PC-3 (cell line): ENCODE measurements at regions not wholly inside any gene's neighbourhood (a gene's known extent, or its start where the extent isn't known, plus 50 kb on each side); places are given as distances from the start of the nearest gene placed in this dataset.

ENCODE experiments used
- ATAC-seq: fragments of 200-7000 bp; cut with Tn5 transposase; 2 replicates; pipeline ENCODE4 v1.9.1; 2020; ENCODE audit warnings: mild to moderate bottlenecking, moderate library complexity
- BruUV-seq: library from RNA; stranded (reverse); fragments of 400-500 nt; replicated peaks from 2 replicates; lab custom pipeline; 2021; lab: Mats Ljungman, UMichigan
- CTCF ChIA-PET: fragments of 300-600 bp; sonication (Branson Sonifier 250); formaldehyde crosslinking; loops from one replicate; lab custom pipeline; 2022; ENCODE audit warnings: antibody characterized with exemption; lab: Charles Lee
- POLR2A ChIA-PET: fragments of 300-600 bp; sonication (Branson Sonifier 250); formaldehyde crosslinking; loops from one replicate; lab custom pipeline; 2022; ENCODE audit warnings: antibody characterized with exemption; ENCODE audit not compliant: unreplicated experiment; lab: Charles Lee
- DNase-seq: peaks from one replicate; pipeline ENCODE4 v3.0.0-alpha.2; 2015
- H2AFZ ChIP-seq: fragments of 300-600 bp; sonication (generic); 2 replicates; pipeline ENCODE4 v1.6.0; 2016; ENCODE audit warnings: antibody characterized with exemption, low read length
- H3F3A ChIP-seq: fragments of 300-600 bp; sonication (generic); one replicate; pipeline ENCODE4 v1.6.0; 2017; ENCODE audit warnings: antibody characterized with exemption, low read length, control low read depth, mild to moderate bottlenecking; ENCODE audit not compliant: unreplicated experiment
- H3K27ac ChIP-seq: fragments of 300-600 bp; sonication (generic); 2 replicates; pipeline ENCODE4 v1.5.1; 2016; ENCODE audit warnings: mild to moderate bottlenecking, low read length
- H3K27me3 ChIP-seq: fragments of 300-600 bp; sonication (generic); 2 replicates; pipeline ENCODE4 v1.6.1; 2016; ENCODE audit warnings: low read length, mixed read lengths
- H3K36me3 ChIP-seq: fragments of 300-600 bp; sonication (generic); 2 replicates; pipeline ENCODE4 v1.6.1; 2016; ENCODE audit warnings: low read depth, mixed run types, low read length, mixed read lengths
- H3K4me1 ChIP-seq: fragments of 300-600 bp; sonication (generic); 2 replicates; pipeline ENCODE4 v1.5.1; 2016; ENCODE audit warnings: low read length; ENCODE audit not compliant: insufficient read depth
- H3K4me2 ChIP-seq: fragments of 300-600 bp; sonication (generic); 2 replicates; pipeline ENCODE4 v1.6.0; 2016; ENCODE audit warnings: low read length
- H3K4me3 ChIP-seq: fragments of 300-600 bp; sonication (generic); 2 replicates; pipeline ENCODE4 v1.5.1; 2016; ENCODE audit warnings: mild to moderate bottlenecking, low read length, mixed read lengths
- H3K79me2 ChIP-seq: fragments of 300-600 bp; sonication (generic); 2 replicates; pipeline ENCODE4 v1.6.1; 2017; ENCODE audit warnings: low read length, mixed read lengths
- H3K9ac ChIP-seq: fragments of 300-600 bp; sonication (generic); 2 replicates; pipeline ENCODE4 v1.6.0; 2016; ENCODE audit warnings: mild to moderate bottlenecking, low read length
- H3K9me2 ChIP-seq: fragments of 300-600 bp; sonication (generic); replicated peaks from 2 replicates; pipeline ENCODE4 v1.6.1; 2016; ENCODE audit warnings: mixed run types, low read length, mixed read lengths
- H3K9me3 ChIP-seq: fragments of 300-600 bp; sonication (generic); 2 replicates; pipeline ENCODE4 v1.6.1; 2016; ENCODE audit warnings: low read length, mixed read lengths
- H4K20me1 ChIP-seq: fragments of 300-600 bp; sonication (generic); 2 replicates; pipeline ENCODE4 v1.6.1; 2016; ENCODE audit warnings: low read length, mixed read lengths
- EZH2 ChIP-seq: fragments of 300-600 bp; sonication (generic); IDR thresholded peaks from one replicate; pipeline ENCODE4 v1.6.1; 2017; ENCODE audit warnings: antibody characterized with exemption, mild to moderate bottlenecking, low read length; ENCODE audit not compliant: unreplicated experiment
- EZH2phosphoT487 ChIP-seq: fragments of 300-600 bp; sonication (generic); IDR thresholded peaks from 2 replicates; pipeline ENCODE4 v1.6.1; 2018; ENCODE audit warnings: mild to moderate bottlenecking, antibody characterized with exemption, low read length, borderline replicate concordance
- intact Hi-C: fragments of 100-400 bp; cut with micrococcal nuclease; formaldehyde crosslinking; loops from 2 replicates; pipeline ENCODE4 v1.9.0; 2023
- TF ChIP-seq, protein P1 (sequence below): fragments of 300-600 bp; sonication (generic); conservative IDR thresholded peaks from 2 replicates; pipeline ENCODE4 v1.5.1; 2017; ENCODE audit warnings: antibody characterized with exemption, low read depth, mild to moderate bottlenecking, low read length

DNA sequence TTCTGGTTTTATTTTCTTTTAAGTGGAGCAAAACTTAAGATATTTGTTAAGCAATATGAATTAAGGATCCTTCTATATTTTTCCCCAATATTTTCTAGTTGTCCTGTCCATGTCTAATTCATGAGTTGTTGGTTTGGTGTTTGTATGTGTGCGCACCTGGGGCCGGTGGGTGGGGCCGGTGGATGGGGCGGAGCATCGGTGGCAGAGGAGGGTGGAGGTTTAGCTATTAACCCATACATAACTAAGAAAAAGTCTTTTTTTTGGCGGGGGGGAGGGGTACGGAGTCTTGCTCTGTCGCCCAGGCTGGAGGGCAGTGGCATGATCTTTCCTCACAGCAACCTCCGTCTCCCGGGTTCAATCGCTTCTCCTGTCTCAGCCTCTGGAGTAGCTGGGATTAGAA lies 489.8 kb downstream of the PDGFC start:
- H3K27me3 ChIP-seq, result no peaks in the 10 kb centered on the region
- no peak overlapping the region for H3K4me3 ChIP-seq
- peaks cover 4% of the 10 kb centered on the region for H3K4me1 ChIP-seq
- DNase-seq, result no peak
- intact Hi-C loops, result no loop called here
- H3K79me2 ChIP-seq, result no peaks in the 10 kb centered on the region
- no peaks in the 10 kb centered on the region for H3K9me3 ChIP-seq
- no peak overlapping the region for H3K9ac ChIP-seq
- TF ChIP-seq, protein P1, sequence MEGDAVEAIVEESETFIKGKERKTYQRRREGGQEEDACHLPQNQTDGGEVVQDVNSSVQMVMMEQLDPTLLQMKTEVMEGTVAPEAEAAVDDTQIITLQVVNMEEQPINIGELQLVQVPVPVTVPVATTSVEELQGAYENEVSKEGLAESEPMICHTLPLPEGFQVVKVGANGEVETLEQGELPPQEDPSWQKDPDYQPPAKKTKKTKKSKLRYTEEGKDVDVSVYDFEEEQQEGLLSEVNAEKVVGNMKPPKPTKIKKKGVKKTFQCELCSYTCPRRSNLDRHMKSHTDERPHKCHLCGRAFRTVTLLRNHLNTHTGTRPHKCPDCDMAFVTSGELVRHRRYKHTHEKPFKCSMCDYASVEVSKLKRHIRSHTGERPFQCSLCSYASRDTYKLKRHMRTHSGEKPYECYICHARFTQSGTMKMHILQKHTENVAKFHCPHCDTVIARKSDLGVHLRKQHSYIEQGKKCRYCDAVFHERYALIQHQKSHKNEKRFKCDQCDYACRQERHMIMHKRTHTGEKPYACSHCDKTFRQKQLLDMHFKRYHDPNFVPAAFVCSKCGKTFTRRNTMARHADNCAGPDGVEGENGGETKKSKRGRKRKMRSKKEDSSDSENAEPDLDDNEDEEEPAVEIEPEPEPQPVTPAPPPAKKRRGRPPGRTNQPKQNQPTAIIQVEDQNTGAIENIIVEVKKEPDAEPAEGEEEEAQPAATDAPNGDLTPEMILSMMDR, result no peak
- H3F3A ChIP-seq, result no peaks in the 10 kb centered on the region
- no peak overlapping the region for H3K27ac ChIP-seq
- H4K20me1 ChIP-seq, result no peaks in the 10 kb centered on the region
- no peaks in the 10 kb centered on the region for H3K36me3 ChIP-seq
- ChIA-PET POLR2A (no interaction called here), CTCF (no interaction called here)
- H3K9me2 ChIP-seq, result no peaks in the 10 kb centered on the region
- no peak overlapping the region for H3K4me2 ChIP-seq
- H2AFZ ChIP-seq, result no peak overlapping the region
- no TSS peak for BruUV-seq
- no peak for ATAC-seq

DNA sequence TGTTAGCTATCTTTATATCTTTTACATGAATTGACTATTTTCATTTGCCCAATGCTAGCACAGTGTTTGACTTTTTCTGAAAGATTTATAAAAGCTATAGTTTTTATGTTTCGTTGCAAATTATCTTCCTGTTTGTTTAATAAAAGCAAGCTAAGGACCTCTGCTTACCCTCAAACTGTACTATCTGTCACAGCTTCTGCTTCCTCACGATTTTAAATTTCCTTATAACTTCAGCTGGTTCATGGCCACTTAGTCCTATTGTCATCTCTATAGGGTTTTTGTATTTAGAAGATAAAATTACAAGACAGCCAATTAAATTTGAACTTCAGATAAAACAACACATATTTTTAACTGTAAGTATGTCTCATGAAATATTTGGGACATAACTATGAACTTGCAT lies 494.0 kb downstream of the PDGFC start:
- no peak overlapping the region for H2AFZ ChIP-seq
- H3K4me1 ChIP-seq, result peaks cover 18% of the 10 kb centered on the region
- intact Hi-C loops, result loop anchor here (2.0 to 10.0 kb wide), 5 partner anchors 17 to 310 kb away; no protein-coding TSS in a partner anchor
- no TSS peak for BruUV-seq
- no peaks in the 10 kb centered on the region for H3F3A ChIP-seq
- no peaks in the 10 kb centered on the region for H3K9me3 ChIP-seq
- no peak overlapping the region for H3K27ac ChIP-seq
- TF ChIP-seq EZH2, result no peak
- no peaks in the 10 kb centered on the region for H3K27me3 ChIP-seq
- CTCF ChIA-PET, result no interaction called here
- H3K9me2 ChIP-seq, result no peaks in the 10 kb centered on the region
- POLR2A ChIA-PET, result no interaction called here
- ATAC-seq, result no peak
- no peaks in the 10 kb centered on the region for H4K20me1 ChIP-seq
- H3K79me2 ChIP-seq, result no peaks in the 10 kb centered on the region
- no peak overlapping the region for H3K9ac ChIP-seq
- DNase-seq, result no peak
- H3K4me2 ChIP-seq, result no peak overlapping the region
- H3K4me3 ChIP-seq, result no peak overlapping the region
- H3K36me3 ChIP-seq, result no peaks in the 10 kb centered on the region

DNA sequence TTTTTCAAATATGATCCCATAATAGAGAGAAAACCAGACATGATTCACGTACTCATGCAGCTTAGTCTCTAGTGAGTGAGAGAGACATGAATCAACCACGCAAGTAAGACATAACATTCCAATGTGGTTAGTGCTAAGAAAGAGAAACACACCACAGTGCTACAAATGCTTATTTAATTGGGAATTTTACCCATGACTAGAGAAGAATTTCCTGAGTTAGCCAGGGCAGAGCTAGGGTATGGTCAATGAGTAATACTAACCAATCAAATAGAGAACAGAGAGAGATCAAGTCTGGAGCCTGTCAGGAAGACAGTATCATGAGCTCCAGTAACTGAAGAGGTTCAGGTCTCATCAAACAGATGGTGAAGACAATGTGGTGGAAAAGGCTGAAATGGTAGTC lies 495.2 kb downstream of the PDGFC start:
- peak overlapping the region; percentile 53 for H3K4me2 ChIP-seq
- H2AFZ ChIP-seq, result peak overlapping the region; percentile 51
- peak; percentile 92 for ATAC-seq
- no peaks in the 10 kb centered on the region for H3K79me2 ChIP-seq
- H3K27me3 ChIP-seq, result no peaks in the 10 kb centered on the region
- no peaks in the 10 kb centered on the region for H3K36me3 ChIP-seq
- peaks cover 18% of the 10 kb centered on the region for H3K4me1 ChIP-seq
- BruUV-seq, result no TSS peak
- H3K4me3 ChIP-seq, result no peak overlapping the region
- intact Hi-C loops, result loop anchor here (1.0 to 10.0 kb wide), 7 partner anchors 18 to 309 kb away; no protein-coding TSS in a partner anchor
- peak overlapping the region; percentile 9; the same call in 1 of the 2 replicates for H3K9ac ChIP-seq
- H4K20me1 ChIP-seq, result no peaks in the 10 kb centered on the region
- TF ChIP-seq, protein P1, result no peak
- TF ChIP-seq EZH2phosphoT487 (no peak), EZH2 (no peak)
- peak; percentile 91 for DNase-seq
- no peaks in the 10 kb centered on the region for H3F3A ChIP-seq
- H3K9me2 ChIP-seq, result no peaks in the 10 kb centered on the region
- ChIA-PET CTCF (interaction anchor here (0.6 to 2.7 kb wide), 4 partner anchors 61 to 569 kb away, joined by 3 to 22 read pairs (median 4); no protein-coding TSS in a partner anchor), POLR2A (interaction anchor here (0.6 kb wide), 1 partner anchor 91 kb away, joined by 3 read pairs; no protein-coding TSS in a partner anchor)
- peak overlapping the region; percentile 69 for H3K27ac ChIP-seq
- no peaks in the 10 kb centered on the region for H3K9me3 ChIP-seq
